IMR-90 (cell line): ENCODE measurements at regions not wholly inside any gene's neighbourhood (a gene's known extent, or its start where the extent isn't known, plus 50 kb on each side); places are given as distances from the start of the nearest gene placed in this dataset.

Experiments
- ATAC-seq: fragments of 200-7000 bp; cut with Tn5 transposase; 2 replicates; pipeline ENCODE4 v1.9.1; 2020; ENCODE audit warnings: low read depth, mild to moderate bottlenecking, moderate library complexity
- BruUV-seq: library from RNA; stranded (reverse); fragments of 400-500 nt; replicated peaks from 2 replicates; lab custom pipeline; 2021; lab: Mats Ljungman, UMichigan
- CTCF ChIA-PET: fragments of 300-600 bp; formaldehyde crosslinking; extraction: SDS; loops from one replicate; lab custom pipeline; 2021; ENCODE audit warnings: antibody characterized with exemption; lab: Yijun Ruan, JAX
- POLR2A ChIA-PET: fragments of 300-600 bp; sonication (Branson Sonifier 250); formaldehyde crosslinking; loops from one replicate; lab custom pipeline; 2022; ENCODE audit warnings: antibody characterized with exemption; ENCODE audit not compliant: unreplicated experiment; lab: Charles Lee
- DNase-seq: peaks from one replicate; pipeline ENCODE4 v3.0.0; 2013
- H2AFZ ChIP-seq: replicated peaks from 2 replicates; pipeline ENCODE3; 2013; ENCODE audit warnings: low read length, mild to moderate bottlenecking; ENCODE audit not compliant: poor library complexity
- H2AK5ac ChIP-seq: 2 replicates; pipeline ENCODE4 v1.6.1; 2013; ENCODE audit warnings: low read depth, low read length, inconsistent platforms
- H2AK9ac ChIP-seq: replicated peaks from 2 replicates; pipeline ENCODE3; 2013; ENCODE audit warnings: mild to moderate bottlenecking, low read depth, low read length, moderate library complexity; ENCODE audit not compliant: poor library complexity
- H2BK120ac ChIP-seq: 2 replicates; pipeline ENCODE4 v1.6.1; 2013; ENCODE audit warnings: low read depth, low read length, inconsistent platforms
- H2BK15ac ChIP-seq: 3 replicates; pipeline ENCODE4 v1.6.1; 2013; ENCODE audit warnings: low read depth, low read length, inconsistent platforms
- H2BK20ac ChIP-seq: 2 replicates; pipeline ENCODE4 v1.6.1; 2013; ENCODE audit warnings: low read depth, mild to moderate bottlenecking, inconsistent platforms, low read length, moderate library complexity
- H2BK5ac ChIP-seq: 2 replicates; pipeline ENCODE4 v1.6.1; 2013; ENCODE audit warnings: mild to moderate bottlenecking, low read depth, low read length, inconsistent platforms; ENCODE audit not compliant: poor library complexity, severe bottlenecking
- H3K14ac ChIP-seq: replicated peaks from 2 replicates; pipeline ENCODE4 v1.6.1; 2013; ENCODE audit warnings: low read depth, low read length, inconsistent platforms
- H3K18ac ChIP-seq: 2 replicates; pipeline ENCODE4 v1.6.1; 2013; ENCODE audit warnings: low read depth, low read length, control low read depth
- H3K23ac ChIP-seq: 2 replicates; pipeline ENCODE4 v1.6.1; 2013; ENCODE audit warnings: low read depth, low read length, inconsistent platforms
- H3K27ac ChIP-seq: 2 replicates; pipeline ENCODE4 v1.5.1; 2013; ENCODE audit warnings: mild to moderate bottlenecking, control low read depth, low read length; ENCODE audit not compliant: insufficient read depth
- H3K27me3 ChIP-seq: 2 replicates; pipeline ENCODE4 v1.6.1; 2013; ENCODE audit warnings: low read length; ENCODE audit not compliant: control insufficient read depth, insufficient read depth
- H3K36me3 ChIP-seq: 2 replicates; pipeline ENCODE4 v1.6.1; 2013; ENCODE audit warnings: low read length, mixed read lengths; ENCODE audit not compliant: control insufficient read depth, insufficient read depth
- H3K4ac ChIP-seq: 2 replicates; pipeline ENCODE4 v1.6.1; 2013; ENCODE audit warnings: low read depth, low read length, inconsistent platforms
- H3K4me1 ChIP-seq: 2 replicates; pipeline ENCODE4 v1.6.1; 2013; ENCODE audit warnings: low read length, mixed read lengths; ENCODE audit not compliant: control insufficient read depth, insufficient read depth
- H3K4me2 ChIP-seq: 2 replicates; pipeline ENCODE4 v1.6.1; 2013; ENCODE audit warnings: low read depth, mild to moderate bottlenecking, control low read depth, low read length, moderate library complexity
- H3K4me3 ChIP-seq: 2 replicates; pipeline ENCODE4 v1.5.1; 2013; ENCODE audit warnings: low read depth, mild to moderate bottlenecking, control low read depth, low read length, moderate library complexity; ENCODE audit not compliant: insufficient read depth
- H3K56ac ChIP-seq: 2 replicates; pipeline ENCODE4 v1.6.1; 2013; ENCODE audit warnings: low read length, inconsistent platforms; ENCODE audit not compliant: insufficient read depth; ENCODE audit errors: extremely low read depth
- H3K79me1 ChIP-seq, 2 experiments: 2 replicates each; pipeline ENCODE4 v1.6.1; 2013; ENCODE audit warnings: low read length in 2 of 2, inconsistent platforms in 1 of 2, low read depth in 1 of 2
- H3K9ac ChIP-seq: 2 replicates; pipeline ENCODE4 v1.6.1; 2013; ENCODE audit warnings: low read depth, low read length, control low read depth
- H3K9me1 ChIP-seq: 2 replicates; pipeline ENCODE4 v1.6.1; 2013; ENCODE audit warnings: low read length, inconsistent platforms; ENCODE audit not compliant: insufficient read depth
- H3K9me3 ChIP-seq: 2 replicates; pipeline ENCODE4 v1.6.1; 2013; ENCODE audit warnings: low read length; ENCODE audit not compliant: control insufficient read depth, insufficient read depth
- H4K20me1 ChIP-seq: 2 replicates; pipeline ENCODE4 v1.6.1; 2013; ENCODE audit warnings: low read length, inconsistent platforms; ENCODE audit not compliant: insufficient read depth
- H4K5ac ChIP-seq: 2 replicates; pipeline ENCODE4 v1.6.1; 2013; ENCODE audit warnings: mild to moderate bottlenecking, low read depth, low read length, control low read depth
- H4K8ac ChIP-seq, 2 experiments: 2 replicates each; pipeline ENCODE4 v1.6.1; 2013; ENCODE audit warnings: low read depth in 2 of 2, low read length in 2 of 2, control low read depth in 1 of 2, inconsistent platforms in 1 of 2
- H4K91ac ChIP-seq: 2 replicates; pipeline ENCODE4 v1.6.1; 2013; ENCODE audit warnings: low read depth, low read length, inconsistent platforms; ENCODE audit not compliant: insufficient read depth
- CEBPB ChIP-seq: IDR thresholded peaks from 2 replicates; pipeline ENCODE4 v1.6.1; 2012; ENCODE audit warnings: low read depth, low read length, improper control_type of control experiment
- CHD1 ChIP-seq: IDR thresholded peaks from 2 replicates; pipeline ENCODE4 v1.6.1; 2012; ENCODE audit warnings: low read depth, low read length, improper control_type of control experiment
- CTCF ChIP-seq: conservative IDR thresholded peaks from 2 replicates; pipeline ENCODE4 v1.5.1; 2012; ENCODE audit warnings: mild to moderate bottlenecking, low read depth, low read length, improper control_type of control experiment
- ELK1 ChIP-seq: fragments of 150-350 bp; IDR thresholded peaks from 2 replicates; pipeline ENCODE4 v1.6.1; 2016; ENCODE audit warnings: low read depth, mild to moderate bottlenecking, low read length, moderate library complexity, borderline replicate concordance
- FOS ChIP-seq: fragments of 150-350 bp; IDR thresholded peaks from 2 replicates; pipeline ENCODE4 v1.6.1; 2016; ENCODE audit warnings: low read depth, low read length
- MAFK ChIP-seq: IDR thresholded peaks from 2 replicates; pipeline ENCODE4 v1.6.1; 2012; ENCODE audit warnings: low read depth, low read length, improper control_type of control experiment
- MAZ ChIP-seq: IDR thresholded peaks from 2 replicates; pipeline ENCODE4 v1.6.1; 2012; ENCODE audit warnings: low read depth, mild to moderate bottlenecking, low read length, improper control_type of control experiment, moderate library complexity, borderline replicate concordance
- MXI1 ChIP-seq: IDR thresholded peaks from 2 replicates; pipeline ENCODE4 v1.6.1; 2012; ENCODE audit warnings: low read depth, mild to moderate bottlenecking, low read length, moderate library complexity, borderline replicate concordance
- NFE2L2 ChIP-seq: fragments of 150-350 bp; IDR thresholded peaks from 2 replicates; pipeline ENCODE4 v1.6.1; 2016; ENCODE audit warnings: low read depth, mild to moderate bottlenecking, low read length
- POLR2A ChIP-seq: IDR thresholded peaks from 2 replicates; pipeline ENCODE4 v1.6.1; 2012; ENCODE audit warnings: mild to moderate bottlenecking, low read depth, low read length
- RCOR1 ChIP-seq: IDR thresholded peaks from 2 replicates; pipeline ENCODE4 v1.6.1; 2012; ENCODE audit warnings: mild to moderate bottlenecking, low read length, improper control_type of control experiment; ENCODE audit not compliant: insufficient replicate concordance
- SMC3 ChIP-seq: fragments of 150-350 bp; IDR thresholded peaks from 2 replicates; pipeline ENCODE4 v1.6.1; 2016; ENCODE audit warnings: low read depth, mild to moderate bottlenecking, antibody characterized with exemption, low read length, moderate library complexity
- USF2 ChIP-seq: fragments of 150-350 bp; IDR thresholded peaks from 2 replicates; pipeline ENCODE4 v1.6.1; 2017; ENCODE audit warnings: mild to moderate bottlenecking, antibody characterized with exemption, low read length, low read depth
- WGBS, 2 experiments: methylation state at CpG; one replicate each; pipeline versions ENCODE4 v1.1.5 to v1.1.7; 2013; ENCODE audit warnings: missing lambda C conversion rate in 2 of 2; ENCODE audit not compliant: insufficient read length in 1 of 2; ENCODE audit errors: extremely low coverage in 2 of 2; 5-methylcytosine and 5-hydroxymethylcytosine counted together
- dilution Hi-C: fragments of 300-500 bp; cut with HindIII; formaldehyde crosslinking; loops from one replicate; pipeline ENCODE4 v1.14.3; 2018; ENCODE audit warnings: low sequenced_read_pairs; ENCODE audit not compliant: unreplicated experiment
- in situ Hi-C: fragments of 300-500 bp; cut with MboI; formaldehyde crosslinking; loops from 3 replicates; pipeline ENCODE4 v1.14.3; 2019; ENCODE audit warnings: low sequenced_read_pairs, inconsistent platforms, mixed read lengths
- intact Hi-C: fragments of 100-400 bp; cut with micrococcal nuclease; formaldehyde crosslinking; loops from 2 replicates; pipeline ENCODE4 v1.10.0; 2022

- DNase-seq (no peak), ATAC-seq (no peak)
- H3K4ac ChIP-seq = no peak overlapping the region
- no peak overlapping the region for H4K8ac ChIP-seq
- H2BK120ac ChIP-seq = no peak overlapping the region
- H3K9me3 ChIP-seq = peaks cover 4% of the 10 kb centered on the region
- BruUV-seq = no TSS peak
- H3K9me1 ChIP-seq = no peaks in the 10 kb centered on the region
- no peak overlapping the region for H3K18ac ChIP-seq
- no peak overlapping the region for H3K27ac ChIP-seq
- H2BK15ac ChIP-seq = no peak overlapping the region
- TF ChIP-seq CTCF (no peak), RCOR1 (no peak), NFE2L2 (no peak), MXI1 (no peak), USF2 (no peak), POLR2A (no peak), ELK1 (no peak), CEBPB (no peak), FOS (no peak), CHD1 (no peak), SMC3 (no peak), MAZ (no peak), MAFK (no peak)
- no peak overlapping the region for H2AK5ac ChIP-seq
- no peak overlapping the region for H4K5ac ChIP-seq
- no peaks in the 10 kb centered on the region; the same call in 1 of the 2 replicates for H3K27me3 ChIP-seq
- in situ Hi-C loops (no loop called here), intact Hi-C loops (no loop called here), dilution Hi-C loops (no loop called here)
- no peaks in the 10 kb centered on the region for H3K36me3 ChIP-seq
- no peak overlapping the region for H2BK20ac ChIP-seq
- no peak overlapping the region for H2AFZ ChIP-seq
- H3K79me1 ChIP-seq = no peaks in the 10 kb centered on the region
- no peak overlapping the region for H3K23ac ChIP-seq
- no peak overlapping the region for H3K9ac ChIP-seq
- no peak overlapping the region for H2BK5ac ChIP-seq
- no peak overlapping the region for H3K56ac ChIP-seq
- no peak overlapping the region for H3K4me3 ChIP-seq
- ChIA-PET CTCF (no interaction called here), POLR2A (no interaction called here)
- no peak overlapping the region for H2AK9ac ChIP-seq
- H4K91ac ChIP-seq = no peak overlapping the region
- H4K20me1 ChIP-seq = no peaks in the 10 kb centered on the region
- no peak overlapping the region for H3K14ac ChIP-seq
- 90% methylated on average over 2 of the region's 9 CpGs; no CpG with 5 or more reads in 1 of the 2 experiments for WGBS, 2 experiments
- no peak overlapping the region for H3K4me2 ChIP-seq
- no peaks in the 10 kb centered on the region for H3K4me1 ChIP-seq
Observed at GRCh38 chr10:129059977-129060376, 407.1 kb upstream of the MGMT start.
